HL-60 (cell line): ENCODE measurements at regions not wholly inside any gene's neighbourhood (a gene's known extent, or its start where the extent isn't known, plus 50 kb on each side); places are given as distances from the start of the nearest gene placed in this dataset.

ENCODE experiments used
- GABPA ChIP-seq: IDR thresholded peaks from 2 replicates; pipeline ENCODE4 v1.6.1; 2012; ENCODE audit warnings: low read depth
- POLR2AphosphoS5 ChIP-seq: IDR thresholded peaks from 2 replicates; pipeline ENCODE4 v1.6.1; 2012; ENCODE audit warnings: low read depth
- SPI1 ChIP-seq: IDR thresholded peaks from 2 replicates; pipeline ENCODE4 v1.6.1; 2012; ENCODE audit warnings: low read depth, mild to moderate bottlenecking, borderline replicate concordance
- TF ChIP-seq, protein P1 (sequence below): IDR thresholded peaks from one replicate; pipeline ENCODE4 v1.5.1; 2011; ENCODE audit warnings: low read length, control low read depth, inconsistent platforms; ENCODE audit not compliant: insufficient read depth
- TF ChIP-seq, protein P2 (sequence below): IDR thresholded peaks from 2 replicates; pipeline ENCODE4 v1.6.1; 2012; ENCODE audit warnings: low read depth; ENCODE audit not compliant: insufficient replicate concordance

DNA sequence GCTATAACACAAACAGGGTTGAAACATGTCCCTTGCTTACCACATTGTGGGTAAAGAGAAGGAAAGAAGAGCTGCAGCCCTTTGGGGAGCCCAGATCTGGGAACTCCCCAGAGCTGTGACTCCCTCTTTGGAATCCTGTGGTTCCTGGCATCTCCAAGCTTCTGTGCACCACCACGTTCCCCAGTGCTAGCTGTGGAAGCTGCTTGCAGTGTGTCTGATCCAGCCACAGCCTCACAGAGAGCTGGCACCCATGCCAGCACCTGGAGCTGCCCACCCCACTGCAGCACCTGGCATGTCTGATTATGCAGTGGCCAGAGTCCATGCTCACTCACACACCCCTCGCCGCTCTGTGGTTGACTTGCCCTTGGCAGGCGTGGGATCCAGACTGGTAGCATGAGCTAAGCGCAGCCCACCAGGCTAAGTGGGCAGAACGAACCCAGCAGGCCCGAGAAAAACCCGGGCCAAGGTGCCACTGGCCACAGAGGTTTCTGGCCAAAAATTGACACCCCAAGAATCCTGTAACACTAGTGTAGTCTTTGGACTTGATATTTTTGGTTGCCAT lies 252.6 kb upstream of the KCNJ16 start:
- TF ChIP-seq, protein P1, sequence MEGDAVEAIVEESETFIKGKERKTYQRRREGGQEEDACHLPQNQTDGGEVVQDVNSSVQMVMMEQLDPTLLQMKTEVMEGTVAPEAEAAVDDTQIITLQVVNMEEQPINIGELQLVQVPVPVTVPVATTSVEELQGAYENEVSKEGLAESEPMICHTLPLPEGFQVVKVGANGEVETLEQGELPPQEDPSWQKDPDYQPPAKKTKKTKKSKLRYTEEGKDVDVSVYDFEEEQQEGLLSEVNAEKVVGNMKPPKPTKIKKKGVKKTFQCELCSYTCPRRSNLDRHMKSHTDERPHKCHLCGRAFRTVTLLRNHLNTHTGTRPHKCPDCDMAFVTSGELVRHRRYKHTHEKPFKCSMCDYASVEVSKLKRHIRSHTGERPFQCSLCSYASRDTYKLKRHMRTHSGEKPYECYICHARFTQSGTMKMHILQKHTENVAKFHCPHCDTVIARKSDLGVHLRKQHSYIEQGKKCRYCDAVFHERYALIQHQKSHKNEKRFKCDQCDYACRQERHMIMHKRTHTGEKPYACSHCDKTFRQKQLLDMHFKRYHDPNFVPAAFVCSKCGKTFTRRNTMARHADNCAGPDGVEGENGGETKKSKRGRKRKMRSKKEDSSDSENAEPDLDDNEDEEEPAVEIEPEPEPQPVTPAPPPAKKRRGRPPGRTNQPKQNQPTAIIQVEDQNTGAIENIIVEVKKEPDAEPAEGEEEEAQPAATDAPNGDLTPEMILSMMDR = no peak
- TF ChIP-seq, protein P2, sequence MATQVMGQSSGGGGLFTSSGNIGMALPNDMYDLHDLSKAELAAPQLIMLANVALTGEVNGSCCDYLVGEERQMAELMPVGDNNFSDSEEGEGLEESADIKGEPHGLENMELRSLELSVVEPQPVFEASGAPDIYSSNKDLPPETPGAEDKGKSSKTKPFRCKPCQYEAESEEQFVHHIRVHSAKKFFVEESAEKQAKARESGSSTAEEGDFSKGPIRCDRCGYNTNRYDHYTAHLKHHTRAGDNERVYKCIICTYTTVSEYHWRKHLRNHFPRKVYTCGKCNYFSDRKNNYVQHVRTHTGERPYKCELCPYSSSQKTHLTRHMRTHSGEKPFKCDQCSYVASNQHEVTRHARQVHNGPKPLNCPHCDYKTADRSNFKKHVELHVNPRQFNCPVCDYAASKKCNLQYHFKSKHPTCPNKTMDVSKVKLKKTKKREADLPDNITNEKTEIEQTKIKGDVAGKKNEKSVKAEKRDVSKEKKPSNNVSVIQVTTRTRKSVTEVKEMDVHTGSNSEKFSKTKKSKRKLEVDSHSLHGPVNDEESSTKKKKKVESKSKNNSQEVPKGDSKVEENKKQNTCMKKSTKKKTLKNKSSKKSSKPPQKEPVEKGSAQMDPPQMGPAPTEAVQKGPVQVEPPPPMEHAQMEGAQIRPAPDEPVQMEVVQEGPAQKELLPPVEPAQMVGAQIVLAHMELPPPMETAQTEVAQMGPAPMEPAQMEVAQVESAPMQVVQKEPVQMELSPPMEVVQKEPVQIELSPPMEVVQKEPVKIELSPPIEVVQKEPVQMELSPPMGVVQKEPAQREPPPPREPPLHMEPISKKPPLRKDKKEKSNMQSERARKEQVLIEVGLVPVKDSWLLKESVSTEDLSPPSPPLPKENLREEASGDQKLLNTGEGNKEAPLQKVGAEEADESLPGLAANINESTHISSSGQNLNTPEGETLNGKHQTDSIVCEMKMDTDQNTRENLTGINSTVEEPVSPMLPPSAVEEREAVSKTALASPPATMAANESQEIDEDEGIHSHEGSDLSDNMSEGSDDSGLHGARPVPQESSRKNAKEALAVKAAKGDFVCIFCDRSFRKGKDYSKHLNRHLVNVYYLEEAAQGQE = no peak
- no peak for TF ChIP-seq POLR2AphosphoS5
- TF ChIP-seq GABPA = no peak
- TF ChIP-seq SPI1 = no peak
